Kidney glomerular epithelial cell (primary cell): ENCODE measurements at regions not wholly inside any gene's neighbourhood (a gene's known extent, or its start where the extent isn't known, plus 50 kb on each side); places are given as distances from the start of the nearest gene placed in this dataset.
"Not testable (repeated sequence)": the region's sequence is repeated elsewhere in the genome, so short reads cannot be mapped to it uniquely, and the experiment has no call there.

Source experiments
- DNase-seq: peaks from one replicate; lab custom pipeline; 2025; lab: John Stamatoyannopoulos, UW

DNA sequence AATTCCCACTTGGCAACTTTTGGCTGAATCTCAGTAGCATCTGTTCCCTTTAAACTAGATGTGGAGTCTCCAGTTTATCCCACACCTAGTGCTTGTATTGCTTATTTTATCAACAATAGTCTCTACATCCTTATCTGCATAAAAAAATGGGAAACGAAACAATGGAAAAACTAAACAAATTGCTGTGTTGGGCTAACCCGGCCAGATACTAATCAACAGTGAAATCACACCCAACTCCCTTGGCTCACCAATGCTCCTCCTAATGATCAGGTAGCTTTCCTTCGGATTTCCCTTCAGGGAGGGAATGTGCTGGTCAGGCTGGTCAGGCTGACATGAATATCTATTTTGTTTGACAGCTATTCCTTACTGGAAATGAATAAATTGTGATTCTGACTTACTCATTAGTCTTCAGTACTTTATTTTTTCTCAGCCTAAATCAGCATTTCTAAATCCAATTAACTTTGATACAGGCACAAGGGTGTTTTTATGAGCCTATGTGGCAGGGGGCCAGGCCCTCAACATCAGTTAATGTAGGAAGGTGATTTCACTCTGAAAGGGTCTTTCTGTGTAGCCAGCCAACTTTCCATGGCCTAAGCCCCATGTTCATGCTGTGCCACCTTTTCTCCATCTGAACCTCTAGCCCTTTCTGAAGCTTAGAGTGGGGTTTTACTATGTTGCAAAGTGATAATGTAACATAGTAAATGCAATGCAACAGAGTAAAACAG is 170.5 kb upstream of the NPSR1 start:
- DNase-seq, result no peak

DNA sequence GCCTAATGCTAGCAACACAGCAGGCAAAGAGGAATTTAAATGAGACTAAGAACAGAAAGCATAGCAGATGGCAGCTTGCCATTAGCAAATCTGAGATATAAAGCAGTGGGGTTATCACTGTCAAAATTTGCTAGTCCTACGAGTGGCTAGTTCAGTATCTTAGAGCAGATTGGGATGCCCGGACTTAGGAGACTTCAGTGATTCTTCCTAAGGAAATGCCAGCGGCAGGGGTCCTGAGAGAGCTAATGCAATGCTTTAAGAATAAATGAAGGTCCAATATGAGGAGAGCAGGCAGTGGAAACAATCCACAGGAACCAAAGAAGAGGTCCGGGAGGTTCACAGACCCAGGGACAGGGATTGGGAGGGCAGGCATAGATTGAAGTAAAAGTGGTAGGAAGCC is 169.3 kb upstream of the NPSR1 start:
- no peak for DNase-seq

DNA sequence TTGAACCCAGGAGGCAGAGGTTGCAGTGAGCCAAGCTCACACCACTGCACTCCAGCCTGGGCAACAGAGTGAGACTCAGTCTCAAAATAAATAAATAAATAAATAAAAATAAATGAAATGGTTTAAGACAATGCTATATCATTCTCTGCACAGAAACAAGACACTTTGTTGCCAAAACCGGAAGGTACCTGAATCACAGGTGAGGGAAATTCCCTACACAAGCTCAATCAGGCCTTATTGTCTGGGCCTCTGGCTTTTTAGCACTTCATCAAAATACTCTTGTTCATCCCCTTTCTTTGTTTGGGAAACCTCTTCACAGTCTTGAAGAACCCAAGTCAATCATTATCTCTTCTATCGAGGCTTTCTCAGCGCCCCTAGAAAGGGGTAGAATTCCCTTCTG is 166.1 kb upstream of the NPSR1 start:
- no peak for DNase-seq

DNA sequence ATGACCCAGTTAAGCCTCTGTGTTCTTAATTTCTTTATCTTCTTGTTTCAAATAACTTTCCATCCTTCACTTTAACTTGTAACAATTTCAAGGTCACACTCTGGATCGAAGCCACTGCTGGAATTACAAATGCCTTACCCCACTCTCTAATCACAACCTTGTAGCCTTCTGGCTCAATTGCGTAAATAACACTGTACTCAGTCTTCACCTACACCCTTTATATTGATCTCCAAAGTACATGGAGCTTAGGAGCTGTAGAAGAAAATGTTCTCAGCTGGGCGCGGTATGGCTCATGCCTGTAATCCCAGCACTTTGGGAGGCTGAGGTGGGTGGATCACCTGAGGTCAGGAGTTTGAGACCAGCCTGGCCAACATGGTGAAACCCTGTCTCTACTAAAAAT is 164.3 kb upstream of the NPSR1 start:
- DNase-seq, result no peak

DNA sequence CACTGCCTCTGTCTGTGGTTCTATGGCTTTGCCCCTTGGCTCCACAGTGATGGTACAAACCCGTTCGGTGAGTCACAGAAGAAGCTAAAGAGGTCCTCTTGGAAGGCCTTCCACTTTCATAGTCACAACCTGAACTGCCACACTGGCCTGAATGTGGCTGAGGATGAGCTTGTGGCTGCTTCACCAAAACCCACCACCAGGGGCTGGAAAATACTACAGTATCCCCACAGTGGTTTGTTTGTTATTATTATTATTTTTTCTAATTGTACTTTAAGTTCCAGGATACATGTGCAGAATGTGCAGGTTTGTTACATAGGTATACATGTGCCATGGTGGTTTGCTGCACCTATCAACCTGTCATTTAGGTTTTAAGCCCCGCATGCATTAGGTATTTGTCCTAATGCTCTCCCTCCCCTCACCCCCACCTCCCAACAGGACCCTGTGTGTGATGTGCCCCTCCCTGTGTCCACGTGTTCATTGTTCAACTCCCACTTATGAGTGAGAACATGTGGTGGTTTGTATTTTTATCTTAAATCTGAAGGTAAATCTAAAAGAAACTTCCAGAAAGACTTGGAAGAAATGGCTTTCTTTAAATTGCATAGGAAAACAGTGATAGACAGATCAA is 160.8 kb upstream of the NPSR1 start:
- DNase-seq, result no peak

DNA sequence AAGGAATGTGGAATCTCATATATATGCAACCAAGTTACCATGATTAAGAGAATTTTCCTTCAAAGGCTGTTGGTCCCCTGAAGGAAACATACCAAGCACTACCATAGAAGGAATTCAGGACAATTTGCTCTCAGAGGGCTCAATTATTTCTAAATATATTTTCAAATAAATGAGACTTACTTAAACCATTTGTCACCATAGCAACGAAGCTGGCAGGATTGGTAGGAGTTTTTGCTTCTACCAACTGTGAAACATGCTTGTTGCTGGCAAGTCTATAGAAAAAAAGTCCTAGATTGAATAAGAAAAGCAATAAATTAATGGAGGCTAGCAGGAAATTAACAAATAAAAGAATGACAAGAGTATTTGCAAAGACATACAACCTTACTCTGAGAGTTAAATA is 156.9 kb upstream of the NPSR1 start:
- DNase-seq, result no peak

DNA sequence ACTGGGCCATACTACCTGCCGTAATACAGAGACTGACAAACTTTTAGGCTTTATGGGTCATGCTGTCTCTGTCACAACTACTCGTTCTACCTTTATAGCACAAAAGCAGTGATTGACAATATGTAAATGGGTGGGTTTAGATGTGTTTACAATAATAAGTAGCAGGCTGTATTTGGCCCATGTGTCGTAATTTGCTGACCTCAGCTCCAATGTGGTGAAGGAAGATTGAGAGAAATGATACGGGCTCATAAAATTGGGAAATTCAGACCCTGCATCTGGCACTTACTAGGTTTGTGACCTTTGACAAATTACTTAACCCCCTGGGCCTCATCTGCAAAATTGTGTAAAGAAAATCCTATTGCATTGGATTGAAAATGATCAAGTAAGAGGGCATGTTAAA is 150.8 kb upstream of the NPSR1 start:
- DNase-seq, result no peak

DNA sequence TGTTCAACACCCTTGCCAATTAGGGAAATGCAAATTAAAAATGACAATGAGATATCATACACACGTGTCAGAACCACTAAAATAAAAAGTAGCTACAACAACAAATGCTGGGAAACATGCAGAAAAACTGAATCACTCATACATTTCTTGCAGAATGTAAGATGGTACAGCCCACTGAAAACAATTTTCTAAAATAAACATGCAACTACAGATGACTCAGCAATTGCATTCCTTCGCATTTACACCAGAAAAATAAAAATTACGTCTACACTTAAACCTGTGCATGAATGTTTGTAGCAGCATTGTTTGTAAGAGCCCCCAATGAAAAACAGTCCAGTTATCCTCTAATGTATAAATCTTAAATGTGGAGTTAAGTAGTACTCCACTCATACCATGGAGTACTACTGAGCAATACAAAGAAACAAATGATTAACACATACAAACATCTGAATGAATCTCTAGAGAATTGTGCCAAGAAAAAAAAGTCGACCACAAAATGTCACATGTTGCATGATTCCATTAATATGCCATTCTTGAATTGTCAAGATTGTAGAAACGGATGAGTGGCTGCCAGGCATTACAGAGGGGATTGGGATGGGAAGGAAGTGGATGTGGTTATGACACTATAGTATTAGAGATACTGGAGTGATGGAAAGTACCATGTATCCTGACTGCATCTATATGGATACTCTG is 134.6 kb upstream of the NPSR1 start:
- DNase-seq, result no peak

DNA sequence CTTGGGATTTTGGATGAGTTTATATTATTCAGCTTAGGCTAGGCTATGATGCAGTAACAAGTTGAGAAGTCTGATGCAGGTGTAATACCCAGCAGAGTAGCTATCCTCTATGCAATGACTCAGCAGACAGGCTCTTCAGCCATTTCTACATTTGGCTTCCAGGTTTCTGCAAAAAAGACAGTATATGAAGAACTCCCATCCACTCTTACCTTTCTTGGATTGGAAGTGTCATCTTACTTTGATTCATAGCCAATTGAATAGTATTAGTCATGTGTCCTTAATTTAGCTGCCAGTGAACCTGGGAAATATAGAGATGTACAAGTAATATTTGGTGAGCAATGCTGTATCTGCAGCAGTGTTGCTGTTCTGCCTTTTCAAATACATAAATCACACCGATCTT is 127.8 kb upstream of the NPSR1 start:
- no peak for DNase-seq

DNA sequence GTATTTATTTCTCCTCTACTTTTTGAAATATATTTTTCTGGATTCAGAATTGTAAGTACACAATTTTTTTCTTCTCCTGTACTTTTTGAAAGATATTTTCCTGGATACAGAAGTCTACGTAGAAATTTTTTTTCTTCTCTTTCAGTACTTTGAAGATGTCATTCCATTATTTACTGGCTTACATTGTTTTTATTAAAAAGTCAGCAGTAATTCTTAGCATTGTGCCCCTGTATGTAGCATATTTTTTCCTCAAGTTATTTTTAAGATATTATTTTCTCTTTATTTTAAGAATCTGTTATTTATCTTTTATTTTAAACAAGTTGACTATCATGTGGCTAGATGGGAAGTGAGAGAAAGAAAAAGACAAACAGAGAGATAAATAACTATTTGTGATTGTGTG is 119.0 kb upstream of the NPSR1 start:
- no peak for DNase-seq

DNA sequence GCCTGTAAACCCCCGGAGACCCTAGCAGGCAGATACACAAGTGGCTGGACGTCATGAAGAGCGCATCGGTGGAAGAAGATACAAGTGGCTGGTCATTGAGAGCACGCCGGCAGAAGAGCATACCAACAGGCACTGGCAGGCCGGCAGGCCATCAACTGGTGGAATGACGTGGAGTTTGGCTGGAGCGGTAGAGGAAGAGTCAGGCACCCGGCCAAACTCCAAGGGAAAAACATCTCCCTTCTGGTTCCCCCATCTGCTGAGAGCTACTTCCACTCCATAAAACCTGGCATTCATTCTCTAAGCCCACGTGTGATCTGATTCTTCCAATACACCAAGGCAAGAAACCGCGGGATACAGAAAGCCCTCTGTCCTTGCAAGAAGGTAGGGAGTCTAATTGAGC is 113.4 kb upstream of the NPSR1 start:
- no peak for DNase-seq

DNA sequence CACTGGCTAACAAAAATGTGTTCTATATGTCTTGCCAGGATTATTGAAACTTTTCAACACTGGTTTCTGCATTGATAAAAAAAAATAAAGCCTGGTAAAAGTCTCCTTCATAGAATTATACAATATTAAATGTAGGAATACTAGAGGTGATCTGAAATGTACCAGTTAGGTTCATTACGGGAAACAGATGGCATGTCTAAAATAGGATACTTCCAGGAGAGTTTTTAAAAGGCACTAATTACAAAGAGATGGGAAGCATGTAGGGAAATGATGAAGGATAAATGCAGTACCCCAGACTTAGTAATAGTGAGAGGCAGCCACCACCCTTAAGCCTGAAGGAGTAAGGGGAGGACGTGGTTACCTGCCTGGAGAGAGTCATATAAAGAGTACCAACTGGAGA is 107.0 kb upstream of the NPSR1 start:
- DNase-seq, result no peak

DNA sequence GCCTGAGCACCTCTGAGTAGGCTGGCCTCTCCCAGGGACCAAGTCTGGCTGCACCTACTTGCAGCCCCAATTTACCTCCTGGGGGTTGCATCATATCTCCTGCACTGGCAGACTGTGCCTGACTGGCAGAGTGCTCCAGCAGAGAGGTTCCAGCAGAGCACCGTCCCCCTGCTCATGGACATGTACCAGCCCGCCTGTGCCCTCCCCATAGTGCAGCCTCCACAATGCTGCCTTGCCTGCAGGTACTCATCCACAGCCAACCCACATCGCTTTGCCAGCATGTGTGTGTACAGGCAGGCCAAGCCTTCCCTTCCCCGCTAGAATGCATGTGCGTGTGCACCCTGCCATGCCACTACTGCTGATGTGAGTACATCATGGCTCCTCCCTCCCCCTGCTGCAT is 105.5 kb upstream of the NPSR1 start:
- DNase-seq, result no peak

DNA sequence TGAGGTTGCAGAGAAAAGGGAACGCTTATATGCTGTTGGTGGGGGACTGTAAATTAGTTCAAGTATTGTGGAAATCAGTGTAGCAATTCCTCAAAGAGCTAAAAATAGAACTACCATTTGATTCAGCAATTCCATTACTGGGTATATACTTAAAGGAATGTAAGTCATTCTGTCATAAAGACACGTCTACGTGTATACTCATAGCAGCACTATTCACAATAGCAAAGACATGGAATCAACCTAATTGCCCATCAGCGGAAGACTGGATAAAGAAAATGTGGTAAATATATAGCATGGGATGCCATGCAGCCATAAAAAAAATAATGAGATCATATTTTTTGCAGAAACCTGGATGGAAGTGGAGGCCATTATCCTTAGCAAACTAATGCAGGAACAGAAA is 100.0 kb upstream of the NPSR1 start:
- no peak for DNase-seq

DNA sequence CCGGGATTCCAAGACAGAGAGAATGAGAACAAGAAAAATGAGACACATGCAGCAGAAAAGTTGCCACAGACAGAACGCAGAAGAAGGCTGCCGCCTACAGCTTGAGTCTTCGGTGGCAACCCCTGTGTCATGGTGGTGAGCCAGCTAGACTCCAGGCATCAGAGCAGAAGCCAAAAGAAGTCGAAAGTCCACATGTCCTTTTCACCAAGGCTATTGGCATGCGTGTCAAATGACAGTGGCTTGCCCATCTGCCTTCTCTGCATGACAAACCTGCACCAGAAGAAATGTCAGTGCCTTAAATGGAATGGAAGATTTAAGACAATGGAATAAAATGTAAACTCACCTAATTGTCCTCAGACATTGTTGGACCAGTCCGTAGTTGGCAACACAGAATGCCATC is 93.9 kb upstream of the NPSR1 start:
- DNase-seq, result no peak

DNA sequence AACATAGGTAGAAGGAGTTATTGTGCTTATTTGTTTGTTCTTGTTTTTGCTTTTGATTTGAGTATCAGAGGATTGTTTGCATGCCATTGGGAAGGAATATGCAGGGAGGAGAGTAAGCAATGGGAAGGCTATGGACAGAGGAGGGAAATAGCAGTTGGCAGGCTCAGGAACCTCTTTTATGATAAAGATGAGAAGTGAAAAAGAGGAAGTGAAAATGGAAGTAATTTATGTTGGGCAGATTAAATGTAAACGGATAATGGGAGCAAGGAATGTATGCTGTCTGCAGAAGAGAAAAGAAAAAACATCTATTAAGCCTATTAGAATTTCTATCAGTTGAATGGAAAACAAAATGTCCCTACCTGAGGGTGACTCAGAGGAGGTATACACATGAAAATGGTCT is 90.1 kb upstream of the NPSR1 start:
- no peak for DNase-seq

DNA sequence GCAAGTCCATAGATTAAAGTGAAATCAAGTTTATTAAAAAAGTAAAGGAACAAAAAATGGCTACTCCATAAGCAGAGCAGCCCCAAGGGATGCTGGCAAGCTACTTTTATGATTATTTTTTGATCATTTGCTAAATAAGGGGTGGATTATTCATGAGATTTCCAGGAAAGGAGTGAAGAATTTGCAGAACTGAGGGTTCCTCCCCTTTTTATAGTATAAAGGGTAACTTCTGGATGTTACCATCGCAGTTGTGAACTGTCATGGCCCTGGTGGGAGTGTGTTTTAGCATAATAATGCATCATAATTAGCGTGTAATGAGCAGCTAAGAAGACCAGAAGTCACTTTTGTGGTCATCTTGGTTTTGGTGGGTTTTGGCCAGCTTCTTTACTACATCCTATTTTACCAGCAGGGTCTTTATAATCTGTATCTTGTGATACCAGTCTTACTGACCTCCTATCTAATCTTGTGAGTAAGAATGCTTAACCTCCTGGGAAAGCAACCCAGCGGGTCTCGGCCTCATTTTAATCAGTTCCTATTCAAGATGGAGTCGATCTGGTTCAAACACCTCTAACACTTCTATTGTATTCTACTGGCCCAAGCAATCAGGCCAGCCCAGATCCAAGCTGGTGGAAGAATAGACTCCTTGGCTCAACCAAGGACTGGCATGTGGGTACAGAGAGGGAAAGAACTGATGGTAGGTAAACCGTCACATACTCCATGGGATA is 87.9 kb upstream of the NPSR1 start:
- DNase-seq, result no peak

DNA sequence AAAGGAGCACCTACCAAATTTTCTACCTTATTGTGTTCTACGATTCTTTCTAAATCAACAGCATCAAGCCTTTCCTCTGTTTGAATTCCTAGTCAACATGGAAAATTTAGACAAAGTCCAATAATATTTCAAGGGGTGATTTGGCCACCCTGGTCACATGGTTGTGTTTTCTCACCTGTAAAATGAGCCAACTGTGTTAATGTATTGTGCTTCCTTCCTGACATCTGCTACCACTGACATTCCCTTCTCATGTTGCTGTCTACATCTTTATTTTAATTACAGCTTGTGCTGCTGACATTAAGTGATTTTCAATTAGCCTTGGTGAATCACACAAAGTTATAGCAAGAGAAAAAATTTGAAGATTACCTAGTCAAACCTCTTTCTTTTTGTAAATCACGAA is 83.0 kb upstream of the NPSR1 start:
- DNase-seq, result no peak

DNA sequence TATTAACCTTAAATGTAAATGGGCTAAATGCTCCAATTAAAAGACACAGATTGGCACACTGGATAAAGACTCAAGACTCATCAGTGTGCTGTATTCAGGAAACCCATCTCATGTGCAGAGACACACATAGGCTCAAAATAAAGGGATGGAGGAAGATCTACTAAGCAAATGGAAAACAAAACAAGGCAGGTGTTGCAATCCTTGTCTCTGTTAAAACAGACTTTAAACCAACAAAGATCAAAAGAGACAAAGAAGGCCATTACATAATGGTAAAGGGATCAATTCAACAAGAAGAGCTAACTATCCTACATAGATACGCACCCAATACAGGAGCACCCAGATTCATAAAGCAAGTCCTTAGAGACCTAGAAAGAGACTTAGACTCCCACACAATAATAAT is 80.1 kb upstream of the NPSR1 start:
- DNase-seq, result not testable (repeated sequence)

DNA sequence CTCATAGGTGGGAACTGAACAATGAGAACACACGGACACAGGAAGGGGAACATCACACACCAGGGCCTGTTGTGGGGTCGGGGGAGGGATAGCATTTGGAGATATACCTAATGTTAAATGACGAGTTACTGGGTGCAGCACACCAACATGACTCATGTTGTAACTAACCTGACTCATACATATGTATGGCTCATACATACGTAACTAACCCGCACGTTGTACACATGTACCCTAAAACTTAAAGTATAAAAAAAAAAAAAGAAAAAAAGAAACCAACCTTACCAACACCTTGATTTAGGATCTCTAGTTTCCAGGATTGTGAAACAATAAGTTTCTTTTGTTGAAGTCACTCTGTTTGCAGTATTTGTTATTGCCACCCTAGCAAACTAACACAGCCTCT is 76.3 kb upstream of the NPSR1 start:
- DNase-seq, result not testable (repeated sequence)

DNA sequence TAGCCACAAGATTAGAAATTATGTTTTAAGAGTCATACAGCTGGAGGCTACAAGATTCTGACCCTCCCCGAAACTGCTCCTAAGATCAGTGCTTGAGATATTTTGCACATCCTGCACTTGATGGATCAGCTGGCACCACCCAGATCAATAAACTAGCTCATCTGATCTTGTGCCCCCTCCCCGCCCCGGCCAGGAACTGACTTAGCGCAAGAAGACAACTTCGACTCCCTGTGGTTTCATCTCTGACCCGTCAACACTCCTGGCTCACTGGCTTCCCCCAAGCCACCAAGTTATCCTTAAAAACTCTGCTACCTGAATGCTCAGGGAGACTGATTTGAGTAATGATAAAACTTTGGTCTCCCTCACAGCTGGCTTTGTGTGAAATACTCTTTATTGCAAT is 73.5 kb upstream of the NPSR1 start:
- no peak for DNase-seq

DNA sequence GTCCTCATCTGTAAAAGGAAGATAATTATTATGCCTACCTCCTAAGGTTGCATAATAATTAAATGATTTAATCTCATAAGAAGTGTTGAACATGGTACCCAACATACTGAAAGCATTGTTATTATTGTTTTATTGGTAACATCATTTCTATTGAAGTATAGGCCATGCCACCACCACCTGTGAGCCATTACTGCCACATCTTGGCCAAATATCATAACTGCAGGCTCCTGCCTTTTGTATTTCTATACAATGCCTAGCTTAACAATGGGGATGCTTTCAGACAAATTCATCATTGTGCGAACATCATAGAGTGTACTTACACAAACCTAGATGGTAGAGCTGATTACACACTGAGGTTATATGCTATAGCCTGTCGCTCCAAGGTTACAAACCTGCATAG is 61.1 kb upstream of the NPSR1 start:
- no peak for DNase-seq
